HFFc6 (cell line): ENCODE measurements at regions not wholly inside any gene's neighbourhood (a gene's known extent, or its start where the extent isn't known, plus 50 kb on each side); places are given as distances from the start of the nearest gene placed in this dataset.

Experiments
- DNase-seq: peaks from one replicate; pipeline ENCODE4 v3.0.0-alpha.2; 2018
- H3K27ac Mint-ChIP-seq: 2 replicates; pipeline ENCODE4 v1.8.0; 2020; ENCODE audit warnings: mild to moderate bottlenecking, mixed read lengths
- H3K27me3 Mint-ChIP-seq: 2 replicates; pipeline ENCODE4 v1.8.0; 2021; ENCODE audit warnings: mild to moderate bottlenecking, moderate library complexity, mixed read lengths; ENCODE audit not compliant: insufficient read depth
- H3K36me3 Mint-ChIP-seq: 2 replicates; pipeline ENCODE4 v1.8.0; 2021; ENCODE audit warnings: low read depth, mixed read lengths
- H3K4me1 Mint-ChIP-seq: 2 replicates; pipeline ENCODE4 v1.8.0; 2020; ENCODE audit warnings: low read depth, mixed read lengths
- H3K4me3 Mint-ChIP-seq: 2 replicates; pipeline ENCODE4 v1.8.0; 2020; ENCODE audit warnings: mild to moderate bottlenecking, moderate library complexity, mixed read lengths
- H3K9me3 Mint-ChIP-seq: 2 replicates; pipeline ENCODE4 v1.8.0; 2020; ENCODE audit warnings: mild to moderate bottlenecking, mixed read lengths
- TF ChIP-seq, protein P1 (sequence below): fragments of 200-600 bp; sonication (generic); IDR thresholded peaks from 2 replicates; pipeline ENCODE4 v1.5.0; 2021; ENCODE audit warnings: antibody characterized with exemption, mild to moderate bottlenecking

GRCh38 chr9:6080154-6080716, 64.8 kb upstream of the RANBP6 start:
- DNase-seq = peak; percentile 71
- H3K27me3 Mint-ChIP-seq = no peaks in the 10 kb centered on the region
- H3K4me1 Mint-ChIP-seq = peaks cover 13% of the 10 kb centered on the region
- H3K36me3 Mint-ChIP-seq = no peaks in the 10 kb centered on the region
- peak overlapping the region; percentile 86 for H3K4me3 Mint-ChIP-seq
- TF ChIP-seq, protein P1, sequence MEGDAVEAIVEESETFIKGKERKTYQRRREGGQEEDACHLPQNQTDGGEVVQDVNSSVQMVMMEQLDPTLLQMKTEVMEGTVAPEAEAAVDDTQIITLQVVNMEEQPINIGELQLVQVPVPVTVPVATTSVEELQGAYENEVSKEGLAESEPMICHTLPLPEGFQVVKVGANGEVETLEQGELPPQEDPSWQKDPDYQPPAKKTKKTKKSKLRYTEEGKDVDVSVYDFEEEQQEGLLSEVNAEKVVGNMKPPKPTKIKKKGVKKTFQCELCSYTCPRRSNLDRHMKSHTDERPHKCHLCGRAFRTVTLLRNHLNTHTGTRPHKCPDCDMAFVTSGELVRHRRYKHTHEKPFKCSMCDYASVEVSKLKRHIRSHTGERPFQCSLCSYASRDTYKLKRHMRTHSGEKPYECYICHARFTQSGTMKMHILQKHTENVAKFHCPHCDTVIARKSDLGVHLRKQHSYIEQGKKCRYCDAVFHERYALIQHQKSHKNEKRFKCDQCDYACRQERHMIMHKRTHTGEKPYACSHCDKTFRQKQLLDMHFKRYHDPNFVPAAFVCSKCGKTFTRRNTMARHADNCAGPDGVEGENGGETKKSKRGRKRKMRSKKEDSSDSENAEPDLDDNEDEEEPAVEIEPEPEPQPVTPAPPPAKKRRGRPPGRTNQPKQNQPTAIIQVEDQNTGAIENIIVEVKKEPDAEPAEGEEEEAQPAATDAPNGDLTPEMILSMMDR = 0 out of 2 replicates have a peak, but pooled peaks have one; percentile 12
- H3K27ac Mint-ChIP-seq = peak overlapping the region; percentile 52
- no peaks in the 10 kb centered on the region for H3K9me3 Mint-ChIP-seq

DNA sequence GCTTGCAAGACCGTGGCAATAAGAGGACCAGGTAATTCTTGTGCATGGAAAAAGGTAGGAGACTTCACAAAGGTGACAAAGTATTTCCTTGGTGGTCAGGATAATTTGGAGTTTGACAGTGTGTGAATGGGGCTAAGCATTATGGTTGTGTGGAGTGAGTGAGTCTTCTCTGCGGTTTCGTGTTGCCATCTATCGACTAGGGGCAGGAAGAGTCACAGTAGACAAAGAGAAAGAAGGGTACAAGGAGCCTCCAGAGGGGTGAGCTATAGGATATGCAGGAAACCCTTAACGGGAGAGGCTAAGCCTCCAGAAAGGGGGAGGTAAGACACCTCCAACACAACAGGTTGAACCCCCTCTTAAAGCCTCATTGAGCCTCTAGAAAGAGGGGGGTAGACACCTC, 64.0 kb upstream of the RANBP6 start:
- H3K27me3 Mint-ChIP-seq = no peaks in the 10 kb centered on the region
- peaks cover 13% of the 10 kb centered on the region for H3K4me1 Mint-ChIP-seq
- H3K9me3 Mint-ChIP-seq = no peaks in the 10 kb centered on the region
- H3K27ac Mint-ChIP-seq = no peak overlapping the region
- TF ChIP-seq, protein P1 = no peak
- DNase-seq = no peak
- no peaks in the 10 kb centered on the region for H3K36me3 Mint-ChIP-seq
- H3K4me3 Mint-ChIP-seq = peak overlapping the region; percentile 86

DNA sequence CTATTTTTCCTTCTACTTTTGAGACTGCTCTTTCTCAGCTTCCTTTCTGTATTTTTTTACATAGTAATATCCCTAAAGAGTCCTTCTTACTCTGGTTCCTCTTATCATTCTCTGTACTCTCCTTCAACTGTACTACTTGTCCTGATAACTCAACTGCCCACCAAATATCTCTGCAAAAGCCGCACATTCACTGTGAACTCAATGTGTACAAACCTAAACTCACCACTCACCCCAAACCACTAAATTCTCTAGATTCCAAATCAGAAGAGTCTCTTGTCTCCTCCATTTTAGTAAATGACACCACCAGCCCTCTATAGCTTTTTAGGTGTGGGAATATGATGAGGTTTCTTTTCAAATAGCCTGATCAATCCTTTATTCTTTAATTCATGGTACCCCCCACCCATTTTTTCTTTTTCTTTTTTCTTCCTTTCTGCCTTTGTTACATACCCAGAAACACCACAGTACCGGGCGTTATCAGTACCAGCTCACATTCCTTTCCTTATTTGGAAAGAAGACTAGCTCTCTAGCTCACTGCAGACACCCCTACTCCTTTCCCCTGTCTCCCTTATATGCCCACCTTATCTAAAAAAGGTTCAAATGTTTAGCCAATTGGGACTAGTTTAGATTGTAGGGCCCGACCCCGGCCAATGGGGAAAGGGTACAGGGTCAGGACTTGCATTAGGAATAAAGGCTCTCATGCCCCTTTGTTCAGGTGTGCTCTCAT, 63.1 kb upstream of the RANBP6 start:
- Mint-ChIP-seq H3K4me1 (peaks cover 13% of the 10 kb centered on the region), H3K27me3 (no peaks in the 10 kb centered on the region), H3K36me3 (no peaks in the 10 kb centered on the region), H3K4me3 (no peak overlapping the region), H3K9me3 (no peaks in the 10 kb centered on the region), H3K27ac (no peak overlapping the region)
- TF ChIP-seq, protein P1 = no peak
- no peak for DNase-seq

- Mint-ChIP-seq H3K36me3 (no peaks in the 10 kb centered on the region), H3K4me3 (no peak overlapping the region), H3K27ac (no peak overlapping the region), H3K9me3 (no peaks in the 10 kb centered on the region), H3K27me3 (peaks cover 2% of the 10 kb centered on the region; the same call in 1 of the 2 replicates), H3K4me1 (peaks cover 13% of the 10 kb centered on the region)
- no peak for DNase-seq
- TF ChIP-seq, protein P1 = no peak
These were observed 61.4 kb upstream of the RANBP6 start for GRCh38 chr9:6076851-6077250.

- H3K4me3 Mint-ChIP-seq = no peak overlapping the region
- no peaks in the 10 kb centered on the region for H3K36me3 Mint-ChIP-seq
- H3K27ac Mint-ChIP-seq = no peak overlapping the region
- peaks cover 14% of the 10 kb centered on the region for H3K27me3 Mint-ChIP-seq
- no peak for DNase-seq
- TF ChIP-seq, protein P1 = no peak
- H3K4me1 Mint-ChIP-seq = peaks cover 8% of the 10 kb centered on the region
- no peaks in the 10 kb centered on the region for H3K9me3 Mint-ChIP-seq
These were observed 58.3 kb upstream of the RANBP6 start for GRCh38 chr9:6073731-6074130.
